Stimulated activated CD4-positive, alpha-beta T cell treated with anti-CD3 and anti-CD28 coated beads, Interleukin-12 subunit alpha, Interleukin-12 subunit beta, amount 100 ng/mL, for 48 hours (primary cell): ENCODE measurements at regions not wholly inside any gene's neighbourhood (a gene's known extent, or its start where the extent isn't known, plus 50 kb on each side); places are given as distances from the start of the nearest gene placed in this dataset.

ENCODE experiments used
- DNase-seq, 3 donors: peaks; one replicate each; pipeline ENCODE4 v3.0.0-alpha.2; 2020; ENCODE audit warnings: low read depth in 2 of 3, low spot score in 1 of 3

GRCh38 chr15:37253877-37254276 lies 153.5 kb upstream of the MEIS2 start:
- no peak for DNase-seq

GRCh38 chr15:37260255-37260654 lies 159.9 kb upstream of the MEIS2 start:
- DNase-seq = no peak

DNA sequence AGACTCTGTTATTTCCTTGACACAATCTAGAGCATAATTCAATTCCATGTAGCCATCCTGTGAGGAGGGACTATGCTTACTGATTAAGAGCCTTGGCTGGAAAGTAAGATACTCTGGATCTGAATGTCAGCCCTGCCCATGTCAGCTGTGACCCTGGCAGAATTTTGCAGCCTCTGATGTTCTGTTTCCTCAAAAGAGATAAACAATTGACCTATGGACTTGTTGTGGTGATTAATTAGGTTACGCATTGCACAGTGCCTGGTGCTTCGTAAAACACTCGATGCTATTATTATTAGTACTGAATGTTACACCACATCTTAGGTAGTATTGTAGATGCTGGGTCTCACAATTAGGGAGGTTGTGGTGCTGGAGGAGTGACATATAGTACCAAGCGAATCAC lies 161.3 kb upstream of the MEIS2 start:
- DNase-seq = no peak

DNA sequence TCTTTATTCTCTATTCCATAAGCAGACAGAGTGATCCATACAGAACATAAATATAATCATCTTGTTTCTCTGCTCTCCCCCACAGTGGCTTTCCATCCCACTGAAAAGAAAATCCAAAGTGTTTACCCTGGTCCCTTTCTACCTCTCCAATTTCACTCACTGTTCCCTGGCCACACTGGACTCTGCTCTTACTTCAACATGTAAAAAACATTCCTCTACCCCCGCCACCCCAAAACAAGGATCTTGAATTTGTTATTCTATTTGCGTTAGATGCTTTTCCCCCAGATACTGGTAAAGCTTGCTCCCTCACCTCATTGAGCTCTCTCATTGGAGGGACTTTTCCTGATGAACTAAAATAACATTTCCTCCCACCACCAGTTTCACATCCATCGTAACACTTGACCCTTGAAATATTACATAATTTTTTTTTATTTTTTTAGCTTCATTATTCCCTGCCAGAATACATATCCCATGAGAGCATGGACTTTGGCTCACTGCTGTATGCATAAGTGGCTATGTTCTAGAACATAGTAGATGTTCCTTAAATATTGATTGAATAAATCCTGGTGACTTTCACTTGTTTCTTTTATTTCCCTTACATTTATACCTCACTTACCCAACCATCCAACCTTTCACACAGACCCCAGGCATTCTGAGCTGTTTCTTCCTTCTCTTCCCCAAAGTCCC lies 162.7 kb upstream of the MEIS2 start:
- DNase-seq = no peak

DNA sequence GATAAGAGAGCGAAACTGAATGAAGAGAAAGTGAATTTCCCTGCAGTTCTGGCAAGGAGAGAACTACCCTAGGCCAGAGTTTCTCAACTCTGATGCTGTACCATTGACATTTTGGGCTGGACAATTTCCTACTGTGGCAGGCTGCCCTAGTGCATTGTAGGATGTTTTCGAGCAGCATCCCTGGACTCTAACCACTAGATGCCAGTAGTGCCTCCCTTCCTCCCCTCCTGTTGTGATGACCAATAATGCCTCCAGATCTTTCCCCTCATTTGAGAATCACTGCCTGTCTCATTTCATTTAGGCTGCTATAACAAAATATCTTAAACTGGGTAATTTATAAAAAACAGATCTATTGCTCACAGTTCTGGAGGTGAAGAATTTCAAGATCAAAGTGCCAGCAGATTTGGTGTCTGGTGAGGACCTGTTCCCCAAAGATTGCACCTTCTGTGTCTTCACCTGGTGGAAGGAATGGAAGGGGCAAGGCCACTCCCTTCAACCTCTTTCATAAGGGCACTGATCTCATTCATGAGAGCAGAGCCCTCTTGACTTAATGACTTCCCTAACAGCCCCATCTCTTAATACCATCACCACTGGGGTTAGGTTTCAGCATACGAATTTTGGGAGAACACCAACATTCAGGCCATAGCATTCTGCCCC lies 188.9 kb upstream of the MEIS2 start:
- DNase-seq = no peak

DNA sequence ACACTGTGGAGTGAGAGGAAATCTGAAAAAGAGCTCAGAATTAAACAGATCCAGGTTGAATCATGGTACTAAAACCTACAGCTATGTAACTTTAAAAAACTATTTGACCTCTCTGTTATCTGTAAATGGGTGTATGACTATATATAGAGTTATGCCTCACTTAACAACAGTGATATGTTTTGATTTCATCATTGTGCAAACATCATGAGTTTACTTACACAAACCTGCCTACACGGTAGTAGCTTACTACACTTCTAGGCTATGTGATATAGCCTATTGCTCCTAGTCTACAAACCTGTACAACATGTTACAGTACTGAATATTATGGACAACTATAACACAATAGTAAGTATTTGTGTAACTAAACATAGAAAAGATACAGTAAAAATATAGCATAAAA lies 191.6 kb upstream of the MEIS2 start:
- no peak for DNase-seq

- no peak for DNase-seq
Measured at GRCh38 chr15:37298271-37298670, 197.9 kb upstream of the MEIS2 start.

DNA sequence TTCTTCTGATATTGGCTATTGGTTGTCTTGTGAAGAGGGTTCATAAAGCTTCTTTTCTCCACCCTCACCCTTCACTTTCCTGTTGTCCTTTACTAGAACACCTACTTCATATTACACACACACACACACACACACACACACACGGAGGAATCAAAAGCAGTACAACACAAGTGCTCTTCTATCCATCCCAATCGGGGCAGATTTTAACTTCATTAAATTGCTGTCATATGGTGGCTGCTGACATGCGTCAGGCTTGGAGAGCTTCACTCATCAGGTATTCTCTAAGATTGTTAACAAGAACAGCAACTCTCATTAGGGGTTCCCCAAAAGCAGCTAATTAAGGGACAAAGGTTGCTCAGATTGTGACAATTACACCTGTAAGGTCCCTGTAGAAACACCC lies 239.1 kb upstream of the MEIS2 start:
- DNase-seq = no peak

GRCh38 chr15:37339856-37340255 lies 239.5 kb upstream of the MEIS2 start:
- DNase-seq = no peak

DNA sequence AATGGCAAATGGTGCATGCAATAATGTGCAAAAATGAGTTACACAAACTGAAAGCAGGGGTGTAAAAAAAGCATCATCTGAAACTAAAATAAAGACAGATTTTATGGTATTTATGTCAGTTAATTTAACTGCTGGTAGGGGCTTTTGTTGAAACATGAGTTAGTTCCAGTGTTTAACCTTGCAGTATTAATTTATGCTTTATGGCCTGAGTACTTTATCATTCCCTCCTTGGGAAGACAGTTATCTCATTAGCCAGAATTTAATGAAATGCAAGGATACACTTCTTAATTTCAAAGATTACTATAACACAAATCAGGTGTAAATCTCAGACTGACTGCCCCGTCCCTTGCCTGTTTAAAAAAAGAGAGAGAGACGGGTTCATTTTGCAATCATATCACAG lies 240.1 kb upstream of the MEIS2 start:
- no peak for DNase-seq

DNA sequence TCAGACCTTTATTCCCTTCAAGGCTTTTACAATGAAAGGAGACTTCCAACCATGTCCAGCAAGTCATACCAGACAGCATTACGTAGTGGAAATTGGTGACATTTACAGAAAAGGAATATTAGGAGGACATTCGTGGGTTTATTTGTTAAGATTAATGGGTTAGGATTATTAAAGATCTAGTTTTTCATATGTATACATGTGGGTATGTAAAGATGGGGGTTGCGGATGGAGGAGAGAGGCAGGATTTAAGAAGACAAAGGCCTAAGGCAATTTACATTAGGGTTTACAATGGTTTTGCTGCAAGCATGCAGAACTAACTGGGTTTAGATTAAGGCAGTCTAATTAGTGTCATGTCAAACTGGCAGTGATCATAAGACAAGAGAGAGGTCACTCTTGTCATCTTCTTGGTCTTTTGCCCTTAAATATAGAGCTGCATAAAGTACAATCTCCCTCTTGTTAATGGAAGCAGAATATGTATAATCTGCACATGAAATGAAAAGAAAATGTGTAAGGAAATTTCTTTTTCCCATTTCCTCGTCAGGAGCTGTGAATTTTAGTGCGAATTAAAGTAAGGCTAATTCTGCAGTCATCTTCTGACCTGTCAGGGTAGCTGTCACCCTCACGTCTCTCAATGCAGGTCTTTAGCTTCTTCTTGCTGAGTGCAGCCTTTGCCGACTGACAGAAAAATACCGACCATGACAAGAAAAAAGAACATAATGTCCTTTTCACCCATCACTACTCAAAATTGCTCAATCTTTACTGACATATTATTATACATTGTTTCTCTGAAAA lies 258.9 kb upstream of the MEIS2 start:
- no peak for DNase-seq

GRCh38 chr15:37359893-37360290 lies 259.5 kb upstream of the MEIS2 start:
- no peak for DNase-seq

DNA sequence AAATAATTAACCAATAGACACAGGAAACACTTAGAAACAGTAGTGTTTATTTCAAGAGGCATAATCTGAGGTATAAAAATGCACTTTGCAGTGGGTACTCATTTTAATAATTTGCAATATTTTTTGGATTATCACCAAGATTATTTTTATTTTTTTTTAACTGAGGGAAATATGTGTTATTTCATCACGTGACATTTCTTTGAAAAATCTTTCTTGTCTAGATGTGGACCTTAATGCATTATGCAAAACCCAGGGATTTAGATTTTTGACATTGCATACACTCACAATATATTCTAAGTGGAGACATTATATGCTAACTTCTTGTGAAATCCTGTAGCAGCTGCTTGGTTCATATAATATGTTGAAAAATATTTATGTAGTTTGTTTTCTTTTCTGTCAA lies 260.4 kb upstream of the MEIS2 start:
- DNase-seq = no peak

- no peak for DNase-seq
Measured at GRCh38 chr15:37361621-37362020, 261.3 kb upstream of the MEIS2 start.

GRCh38 chr15:37362414-37362813 lies 262.1 kb upstream of the MEIS2 start:
- no peak for DNase-seq

GRCh38 chr15:37368961-37369360 lies 268.6 kb upstream of the MEIS2 start:
- DNase-seq = no peak

GRCh38 chr15:37370941-37371340 lies 270.6 kb upstream of the MEIS2 start:
- DNase-seq = no peak

DNA sequence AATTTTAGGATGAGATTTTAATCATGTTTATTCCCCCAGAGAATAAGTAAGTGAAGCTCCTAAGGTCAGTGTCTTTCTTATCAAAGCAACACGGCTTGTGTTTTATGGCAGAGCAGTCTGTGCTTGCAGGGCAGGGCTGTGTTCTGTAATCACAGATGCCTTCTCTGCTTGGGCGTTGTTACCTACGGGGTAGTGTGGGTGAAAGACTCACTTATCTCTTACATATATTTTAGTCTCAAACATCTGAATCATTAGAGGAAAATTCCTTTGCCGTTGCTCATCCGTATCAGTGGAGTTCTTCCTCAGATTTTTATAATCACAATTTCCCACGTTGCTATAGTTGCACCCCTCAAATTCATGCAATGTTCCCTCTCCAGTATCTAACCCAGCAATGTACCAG lies 271.7 kb upstream of the MEIS2 start:
- DNase-seq = no peak

- no peak for DNase-seq
Measured at GRCh38 chr15:37375519-37375918, 275.2 kb upstream of the MEIS2 start.

GRCh38 chr15:37377428-37377827 lies 277.1 kb upstream of the MEIS2 start:
- no peak for DNase-seq

GRCh38 chr15:37394402-37395099 lies 294.2 kb upstream of the MEIS2 start:
- DNase-seq = no peak

DNA sequence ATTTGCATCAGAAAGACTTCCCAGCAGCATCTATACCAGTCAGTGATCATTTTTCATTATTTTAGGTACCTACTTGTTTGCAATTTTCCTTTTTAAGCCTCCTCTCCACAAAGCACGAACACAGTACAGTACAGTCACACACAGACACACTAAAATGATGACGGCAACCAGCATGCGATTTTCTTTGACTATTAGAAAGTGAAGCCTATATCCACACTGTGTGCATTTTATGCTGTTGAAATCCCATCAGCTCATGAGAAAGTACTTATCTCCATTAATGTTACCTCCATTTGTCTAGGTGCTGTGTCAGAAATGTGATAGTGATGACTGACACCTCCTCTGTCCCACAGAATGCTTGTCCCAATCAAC lies 294.7 kb upstream of the MEIS2 start:
- DNase-seq = no peak
